HCT116 (cell line): ENCODE measurements at regions not wholly inside any gene's neighbourhood (a gene's known extent, or its start where the extent isn't known, plus 50 kb on each side); places are given as distances from the start of the nearest gene placed in this dataset.

Experiments
- CEBPB ChIP-seq: IDR thresholded peaks from 2 replicates; pipeline ENCODE4 v1.6.1; 2012; ENCODE audit warnings: low read depth
- CTCF ChIP-seq, 3 experiments: fragments of 200-600 bp in 1 of 3; sonication (generic) in 1 of 3; IDR thresholded peaks in 2 of 3; conservative IDR thresholded peaks in 1 of 3; 2 replicates each; pipeline ENCODE4 v1.5.1; 2012 to 2017; ENCODE audit warnings: low read depth in 2 of 3, low read length in 2 of 3, antibody characterized with exemption in 1 of 3, borderline replicate concordance in 1 of 3, control low read depth in 1 of 3, mild to moderate bottlenecking in 1 of 3, mixed read lengths in 1 of 3, mixed run types in 1 of 3, moderate library complexity in 1 of 3; ENCODE audit not compliant: insufficient read depth in 1 of 3
- EZH2 ChIP-seq: fragments of 200-600 bp; sonication (generic); IDR thresholded peaks from 2 replicates; pipeline ENCODE4 v1.6.1; 2017; ENCODE audit warnings: antibody characterized with exemption, mixed run types
- MAX ChIP-seq: IDR thresholded peaks from 2 replicates; pipeline ENCODE4 v1.6.1; 2012
- POLR2A ChIP-seq: IDR thresholded peaks from 2 replicates; pipeline ENCODE4 v1.7.0; 2011; ENCODE audit warnings: borderline replicate concordance; ENCODE audit not compliant: insufficient read depth, insufficient read length; ENCODE audit errors: extremely low read depth
- REST ChIP-seq: IDR thresholded peaks from 2 replicates; pipeline ENCODE4 v1.6.1; 2012; ENCODE audit warnings: low read depth

DNA sequence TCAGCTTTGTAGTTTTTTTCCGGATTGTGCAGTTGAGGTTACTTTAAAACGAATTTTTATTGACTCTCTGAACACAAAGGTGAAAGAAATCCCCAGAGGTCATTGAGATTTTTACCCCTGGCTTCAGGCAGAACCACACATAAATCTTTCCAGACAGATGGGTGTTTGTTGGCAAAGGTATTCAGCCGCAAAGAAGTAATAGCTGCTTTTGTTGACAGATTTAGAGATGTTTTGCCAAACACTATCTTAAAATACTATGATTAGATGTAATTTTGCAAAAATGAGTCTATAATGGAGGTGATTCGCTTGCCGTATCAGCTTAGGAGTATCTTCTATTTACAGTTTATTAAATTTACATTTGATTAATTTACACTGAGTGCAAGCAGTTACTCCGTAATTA is 418.3 kb upstream of the CLINT1 start:
- TF ChIP-seq CEBPB (no peak), POLR2A (no peak), REST (no peak), EZH2 (no peak), CTCF (IDR thresholded peaks at IDR 0.05 in 2 of 3, conservative IDR thresholded peaks at IDR 0.05 in 1 of 3; ENCODE audit: borderline replicate concordance in 1 of 3, insufficient read depth in 1 of 3, low read depth in 2 of 3, low read length in 2 of 3) (no peak), MAX (no peak)
